ENCODE measurements at regions not wholly inside any gene's neighbourhood (a gene's known extent, or its start where the extent isn't known, plus 50 kb on each side); places are given as distances from the start of the nearest gene placed in this dataset.

DNA sequence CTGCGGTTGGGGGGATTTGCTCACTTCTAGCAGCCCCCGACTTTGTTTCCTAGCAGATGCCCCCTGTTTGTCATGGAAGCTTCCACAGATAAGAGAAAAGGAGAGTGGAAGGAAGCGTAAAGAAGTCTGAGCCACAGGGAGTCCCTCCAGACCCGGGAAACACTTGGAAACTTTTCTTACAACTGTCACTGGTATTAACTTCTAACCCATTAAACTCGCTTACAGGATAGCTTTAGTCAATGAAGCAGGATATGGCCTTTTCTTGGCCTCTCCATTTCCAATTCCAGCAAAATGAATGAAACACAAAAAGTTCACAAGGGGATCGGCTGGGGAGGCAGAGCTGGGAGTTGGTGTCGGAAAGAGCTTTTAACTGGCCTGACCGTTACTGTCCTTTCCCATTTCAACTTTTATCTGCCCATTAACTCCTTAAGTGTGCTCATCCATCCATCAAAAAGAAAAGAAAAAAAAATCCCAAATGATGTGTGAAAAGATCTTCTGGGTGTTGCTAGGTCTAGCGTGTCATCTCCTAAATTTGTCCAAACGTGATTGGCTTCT, 231.9 kb upstream of the ARGLU1 start:
- TF ChIP-seq CTCF (IDR thresholded peaks at IDR 0.05; ENCODE audit: insufficient read depth, low read depth, low read length) (no peak), EZH2 (IDR thresholded peaks at IDR 0.05; ENCODE audit: insufficient read depth, low read length) (no peak)

Data from astrocyte (in vitro differentiated cells and primary cell).